HCT116 (cell line): ENCODE measurements at regions not wholly inside any gene's neighbourhood (a gene's known extent, or its start where the extent isn't known, plus 50 kb on each side); places are given as distances from the start of the nearest gene placed in this dataset.
A peak's percentile ranks its signal among the peaks of the same experiment; 100 is the strongest.

Source experiments
- ATAC-seq: fragments of 200-7000 bp; cut with Tn5 transposase; 2 replicates; pipeline ENCODE4 v1.9.1; 2020; ENCODE audit warnings: mild to moderate bottlenecking, moderate library complexity
- BruUV-seq: library from RNA; stranded (reverse); fragments of 400-500 nt; replicated peaks from 2 replicates; lab custom pipeline; 2021; lab: Mats Ljungman, UMichigan
- CTCF ChIA-PET: fragments of 300-600 bp; sonication (Branson Sonifier 250); formaldehyde crosslinking; loops from one replicate; lab custom pipeline; 2021; ENCODE audit warnings: antibody characterized with exemption; lab: Charles Lee
- POLR2A ChIA-PET: fragments of 300-600, 350-600 bp; sonication (Branson Sonifier 250); formaldehyde crosslinking; loops from one replicate; lab custom pipeline; 2021; ENCODE audit warnings: antibody characterized with exemption; lab: Charles Lee
- RAD21 ChIA-PET, 2 experiments: fragments of 300-600 bp; sonication (Branson Sonifier 250); formaldehyde crosslinking; loops; one replicate each; lab custom pipeline; 2023; ENCODE audit warnings: low total read pairs in 2 of 2; ENCODE audit not compliant: uncharacterized antibody in 2 of 2, unreplicated experiment in 2 of 2, low non-redundant PET in 1 of 2; lab: Charles Lee
- DNase-seq: peaks from one replicate; pipeline ENCODE4 v3.0.0-alpha.2; 2010; ENCODE audit warnings: low read depth, low spot score
- H2AFZ ChIP-seq: fragments of 200-600 bp; shearing (Covaris generic), sonication (generic); 2 replicates; pipeline ENCODE4 v1.6.1; 2017; ENCODE audit warnings: low read depth, mixed run types, mixed read lengths, antibody characterized with exemption, low read length; ENCODE audit not compliant: poor library complexity, severe bottlenecking
- H3K27ac ChIP-seq: 2 replicates; pipeline ENCODE4 v1.5.1; 2012; ENCODE audit warnings: low read depth, low read length
- H3K27me3 ChIP-seq: fragments of 200-600 bp; sonication (generic); 2 replicates; pipeline ENCODE4 v1.6.1; 2016; ENCODE audit warnings: mixed run types, low read length, mixed read lengths; ENCODE audit not compliant: insufficient read depth
- H3K36me3 ChIP-seq, 2 experiments: fragments of 200-500 bp in 1 of 2; fragments of 200-600 bp in 1 of 2; sonication (Bioruptor generic) in 1 of 2; sonication (generic) in 1 of 2; 2 replicates each; pipeline versions ENCODE4 v1.5.1 to v1.6.1; 2014 to 2016; ENCODE audit warnings: low read length in 2 of 2, inconsistent platforms in 1 of 2, mixed read lengths in 1 of 2, mixed run types in 1 of 2; ENCODE audit not compliant: insufficient read depth in 2 of 2, control insufficient read depth in 1 of 2
- H3K4me1 ChIP-seq, 2 experiments: fragments of 200-600 bp in 1 of 2; sonication (generic) in 1 of 2; 2 replicates each; pipeline versions ENCODE4 v1.5.1 to v1.6.1; 2012 to 2017; ENCODE audit warnings: low read length in 2 of 2, inconsistent platforms in 1 of 2, mild to moderate bottlenecking in 1 of 2, mixed read lengths in 1 of 2, mixed run types in 1 of 2, moderate library complexity in 1 of 2; ENCODE audit not compliant: insufficient read depth in 2 of 2, control insufficient read depth in 1 of 2
- H3K4me2 ChIP-seq: fragments of 200-600 bp; sonication (generic); 2 replicates; pipeline ENCODE4 v1.6.1; 2017; ENCODE audit warnings: mixed run types, low read length, mixed read lengths
- H3K4me3 ChIP-seq, 2 experiments: fragments of 200-600 bp in 1 of 2; sonication (generic) in 1 of 2; replicated peaks in 1 of 2; 2 replicates each; pipeline ENCODE4 v1.5.1; 2011 to 2016; ENCODE audit warnings: low read length in 2 of 2, control low read depth in 1 of 2, low read depth in 1 of 2, mild to moderate bottlenecking in 1 of 2, mixed read lengths in 1 of 2, mixed run types in 1 of 2
- H3K79me2 ChIP-seq: fragments of 200-600 bp; sonication (generic); 2 replicates; pipeline ENCODE4 v1.6.1; 2017; ENCODE audit warnings: mild to moderate bottlenecking, mixed run types, low read length, moderate library complexity, mixed read lengths; ENCODE audit not compliant: insufficient read depth
- H3K9ac ChIP-seq: fragments of 200-600 bp; sonication (generic); 2 replicates; pipeline ENCODE4 v1.6.1; 2016; ENCODE audit warnings: low read length, mixed read lengths
- H3K9me2 ChIP-seq: fragments of 200-600 bp; sonication (generic), shearing (Covaris generic); 2 replicates; pipeline ENCODE4 v1.6.1; 2017; ENCODE audit warnings: mixed run types, mild to moderate bottlenecking, moderate library complexity; ENCODE audit not compliant: insufficient read depth
- H3K9me3 ChIP-seq, 2 experiments: fragments of 200-500 bp in 1 of 2; fragments of 200-600 bp in 1 of 2; sonication (Bioruptor generic) in 1 of 2; sonication (generic) in 1 of 2; 2 replicates each; pipeline ENCODE4 v1.6.1; 2014 to 2017; ENCODE audit warnings: low read length in 2 of 2, mixed read lengths in 2 of 2, inconsistent platforms in 1 of 2, low read depth in 1 of 2, mild to moderate bottlenecking in 1 of 2, mixed run types in 1 of 2, moderate library complexity in 1 of 2; ENCODE audit not compliant: control insufficient read depth in 1 of 2, insufficient read depth in 1 of 2
- H4K20me1 ChIP-seq: fragments of 200-600 bp; sonication (generic), shearing (Covaris generic); 2 replicates; pipeline ENCODE4 v1.6.1; 2017; ENCODE audit warnings: mixed run types, mild to moderate bottlenecking, moderate library complexity; ENCODE audit not compliant: insufficient read depth
- EZH2phosphoT487 ChIP-seq: fragments of 200-600 bp; IDR thresholded peaks from 2 replicates; pipeline ENCODE4 v1.6.1; 2018; ENCODE audit warnings: antibody characterized with exemption, borderline replicate concordance
- RAD21 ChIP-seq: IDR thresholded peaks from 2 replicates; pipeline ENCODE4 v1.6.1; 2012; ENCODE audit warnings: low read depth, mild to moderate bottlenecking
- SIN3A ChIP-seq: IDR thresholded peaks from 2 replicates; pipeline ENCODE4 v1.6.1; 2012; ENCODE audit warnings: low read depth
- SP1 ChIP-seq: IDR thresholded peaks from 2 replicates; pipeline ENCODE4 v1.6.1; 2012; ENCODE audit warnings: low read depth
- YY1 ChIP-seq: IDR thresholded peaks from 2 replicates; pipeline ENCODE4 v1.6.1; 2011; ENCODE audit warnings: low read length, low read depth, moderate library complexity, mild to moderate bottlenecking; ENCODE audit not compliant: insufficient replicate concordance; ENCODE audit errors: extremely low read depth
- ZNF274 ChIP-seq: fragments of 200-500 bp; sonication (Bioruptor generic); IDR thresholded peaks from 2 replicates; pipeline ENCODE4 v1.6.1; 2014; ENCODE audit warnings: mild to moderate bottlenecking, low read depth, low read length, inconsistent platforms
- intact Hi-C: fragments of 100-400 bp; cut with micrococcal nuclease; formaldehyde crosslinking; loops from 2 replicates; pipeline ENCODE4 v1.10.0; 2022
- TF ChIP-seq, protein P1 (sequence below), 3 experiments: fragments of 200-600 bp in 1 of 3; sonication (generic) in 1 of 3; IDR thresholded peaks in 2 of 3; conservative IDR thresholded peaks in 1 of 3; 2 replicates each; pipeline ENCODE4 v1.5.1; 2012 to 2017; ENCODE audit warnings: low read depth in 2 of 3, low read length in 2 of 3, antibody characterized with exemption in 1 of 3, borderline replicate concordance in 1 of 3, control low read depth in 1 of 3, mild to moderate bottlenecking in 1 of 3, mixed read lengths in 1 of 3, mixed run types in 1 of 3, moderate library complexity in 1 of 3; ENCODE audit not compliant: insufficient read depth in 1 of 3
- TF ChIP-seq, protein P2 (sequence below): IDR thresholded peaks from 2 replicates; pipeline ENCODE4 v1.6.1; 2012

DNA sequence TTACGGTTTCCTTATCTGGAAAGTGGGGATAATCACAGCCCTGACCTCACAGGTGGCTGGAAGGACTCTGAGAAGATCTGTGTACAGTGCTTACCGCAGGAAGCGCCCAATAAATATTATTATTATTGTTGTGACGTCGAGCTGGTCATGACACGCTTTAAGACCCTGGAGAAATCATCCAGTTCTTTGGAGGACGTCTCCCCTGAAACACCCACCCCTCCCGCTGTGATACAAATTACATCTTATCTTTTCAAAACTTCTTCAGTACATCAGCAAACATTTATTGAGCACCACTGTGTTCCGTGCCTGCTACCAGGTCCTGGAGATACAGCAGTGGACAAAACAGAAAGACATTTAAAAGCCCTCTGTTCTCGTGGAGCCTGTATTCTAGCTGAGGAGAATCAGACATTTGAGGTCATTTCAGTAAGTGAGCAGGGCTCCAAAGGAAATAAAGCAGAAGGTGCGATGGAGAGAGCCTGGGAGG lies 118.7 kb downstream of the CEBPB start:
- CTCF ChIA-PET: no interaction called here
- intact Hi-C loops: no loop called here
- Histone ChIP-seq H3K27me3 (no peaks in the 10 kb centered on the region), H3K4me3 (peak overlapping the region; percentile 56 to 59), H3K27ac (peak overlapping the region; percentile 68), H3K9me2 (no peaks in the 10 kb centered on the region), H3K79me2 (no peaks in the 10 kb centered on the region), H4K20me1 (no peaks in the 10 kb centered on the region), H3K9ac (peak overlapping the region; percentile 66), H2AFZ (no peak overlapping the region), H3K36me3 (no peaks in the 10 kb centered on the region), H3K4me2 (peak overlapping the region; percentile 86), H3K4me1 (peaks cover 31 to 57% of the 10 kb centered on the region in 2 experiments), H3K9me3 (no peaks in the 10 kb centered on the region)
- POLR2A ChIA-PET: interaction anchor here (1.2 kb wide), 1 partner anchor 24 kb away, joined by 3 read pairs; no protein-coding TSS in a partner anchor
- ATAC-seq: no peak
- RAD21 ChIA-PET: no interaction called here
- no TSS peak for BruUV-seq
- DNase-seq: no peak
- TF ChIP-seq, protein P1, sequence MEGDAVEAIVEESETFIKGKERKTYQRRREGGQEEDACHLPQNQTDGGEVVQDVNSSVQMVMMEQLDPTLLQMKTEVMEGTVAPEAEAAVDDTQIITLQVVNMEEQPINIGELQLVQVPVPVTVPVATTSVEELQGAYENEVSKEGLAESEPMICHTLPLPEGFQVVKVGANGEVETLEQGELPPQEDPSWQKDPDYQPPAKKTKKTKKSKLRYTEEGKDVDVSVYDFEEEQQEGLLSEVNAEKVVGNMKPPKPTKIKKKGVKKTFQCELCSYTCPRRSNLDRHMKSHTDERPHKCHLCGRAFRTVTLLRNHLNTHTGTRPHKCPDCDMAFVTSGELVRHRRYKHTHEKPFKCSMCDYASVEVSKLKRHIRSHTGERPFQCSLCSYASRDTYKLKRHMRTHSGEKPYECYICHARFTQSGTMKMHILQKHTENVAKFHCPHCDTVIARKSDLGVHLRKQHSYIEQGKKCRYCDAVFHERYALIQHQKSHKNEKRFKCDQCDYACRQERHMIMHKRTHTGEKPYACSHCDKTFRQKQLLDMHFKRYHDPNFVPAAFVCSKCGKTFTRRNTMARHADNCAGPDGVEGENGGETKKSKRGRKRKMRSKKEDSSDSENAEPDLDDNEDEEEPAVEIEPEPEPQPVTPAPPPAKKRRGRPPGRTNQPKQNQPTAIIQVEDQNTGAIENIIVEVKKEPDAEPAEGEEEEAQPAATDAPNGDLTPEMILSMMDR (IDR thresholded peaks at IDR 0.05 in 2 of 3, conservative IDR thresholded peaks at IDR 0.05 in 1 of 3; ENCODE audit: borderline replicate concordance in 1 of 3, insufficient read depth in 1 of 3, low read depth in 2 of 3, low read length in 2 of 3): no peak
- no peak for TF ChIP-seq EZH2phosphoT487
- TF ChIP-seq, protein P2, sequence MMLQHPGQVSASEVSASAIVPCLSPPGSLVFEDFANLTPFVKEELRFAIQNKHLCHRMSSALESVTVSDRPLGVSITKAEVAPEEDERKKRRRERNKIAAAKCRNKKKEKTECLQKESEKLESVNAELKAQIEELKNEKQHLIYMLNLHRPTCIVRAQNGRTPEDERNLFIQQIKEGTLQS: no peak
- no peak for TF ChIP-seq RAD21
- TF ChIP-seq SP1: no peak
- TF ChIP-seq YY1: no peak
- TF ChIP-seq ZNF274: no peak
- no peak for TF ChIP-seq SIN3A
